ENCODE measurements at regions not wholly inside any gene's neighbourhood (a gene's known extent, or its start where the extent isn't known, plus 50 kb on each side); places are given as distances from the start of the nearest gene placed in this dataset.

GRCh38 chr14:30194741-30195148 lies 267.1 kb upstream of the PRKD1 start:
- H2BK20ac ChIP-seq (ENCODE audit: low read depth, low read length, poor library complexity, severe bottlenecking), result no peak overlapping the region
- H3K27me3 ChIP-seq (ENCODE audit: insufficient read depth, low read length), result no peaks in the 10 kb centered on the region
- no peak overlapping the region for H2BK5ac ChIP-seq (ENCODE audit: insufficient read length, low read length)
- H2BK15ac ChIP-seq (ENCODE audit: low read depth, low read length), result no peak overlapping the region
- no peak overlapping the region for H3K18ac ChIP-seq (ENCODE audit: insufficient read length, low read depth, low read length)
- no peaks in the 10 kb centered on the region for H3K79me1 ChIP-seq (ENCODE audit: insufficient read depth, low read depth, low read length, poor library complexity, severe bottlenecking)
- H3K4me3 Mint-ChIP-seq, result no peak overlapping the region
- no peak overlapping the region for H2AK5ac ChIP-seq (ENCODE audit: insufficient read length, low read length)
- no peak overlapping the region for H3K27ac Mint-ChIP-seq
- H3K4me1 Mint-ChIP-seq, result peaks cover 5 to 8% of the 10 kb centered on the region in 2 experiments
- no peak for DNase-seq
- H3K36me3 Mint-ChIP-seq (ENCODE audit: insufficient read depth in 1 of 3, low read depth in 3 of 3), result no peaks in the 10 kb centered on the region; a peak in 1 of 7 replicates
- H3K9me3 Mint-ChIP-seq, result no peaks in the 10 kb centered on the region
- no peak overlapping the region for H3K27ac ChIP-seq (ENCODE audit: insufficient read length, low read depth, low read length)
- whole genome bisulfite sequencing (ENCODE audit: extremely low coverage, insufficient read length, low lambda C conversion rate), result no CpG with 5 or more reads among the region's 2 CpGs
- no peak overlapping the region for H4K5ac ChIP-seq (ENCODE audit: insufficient read length, low read depth, low read length)
- H4K91ac ChIP-seq (ENCODE audit: insufficient read length, low read depth, low read length), result no peak overlapping the region
- no peak overlapping the region for H3K23ac ChIP-seq (ENCODE audit: insufficient read length, low read depth, low read length)
- no peak overlapping the region for H3K9ac ChIP-seq (ENCODE audit: extremely low read depth, insufficient read length, low read length)
- H2BK120ac ChIP-seq (ENCODE audit: low read depth, low read length, poor library complexity, severe bottlenecking), result no peak overlapping the region
- no peaks in the 10 kb centered on the region for H3K79me2 ChIP-seq (ENCODE audit: insufficient read depth, low read length)
- H2BK12ac ChIP-seq (ENCODE audit: insufficient read length, low read depth, low read length), result no peak overlapping the region
- H3T11ph ChIP-seq (ENCODE audit: low read length), result no peak overlapping the region
- no peaks in the 10 kb centered on the region for H3K9me3 ChIP-seq (ENCODE audit: control insufficient read depth, low read depth, low read length)
- H3K14ac ChIP-seq (ENCODE audit: insufficient read depth, low read length), result no peak overlapping the region
- no peaks in the 10 kb centered on the region for H3K23me2 ChIP-seq (ENCODE audit: insufficient read length, low read depth, low read length, poor library complexity, severe bottlenecking)
- H3K4ac ChIP-seq (ENCODE audit: low read depth, low read length), result no peak overlapping the region
- H4K20me1 ChIP-seq (ENCODE audit: control insufficient read depth, insufficient read depth, insufficient read length), result no peaks in the 10 kb centered on the region
- H3K4me1 ChIP-seq (ENCODE audit: insufficient read depth, low read length), result no peaks in the 10 kb centered on the region
- no peak overlapping the region for H3K56ac ChIP-seq (ENCODE audit: insufficient read length, low read depth, low read length)
- no peak for TF ChIP-seq CTCF (conservative IDR thresholded peaks at IDR 0.05)
- H3K4me2 ChIP-seq (ENCODE audit: insufficient read depth, insufficient read length, low read length), result no peak overlapping the region
- no peak overlapping the region for H2AFZ ChIP-seq (ENCODE audit: low read length)
- H4K8ac ChIP-seq (replicated peaks; ENCODE audit: insufficient read length, low read depth, low read length), result no peak overlapping the region
- H3K27me3 Mint-ChIP-seq (ENCODE audit: low read depth), result no peaks in the 10 kb centered on the region

Data from H9 (cell line).